ENCODE measurements at regions not wholly inside any gene's neighbourhood (a gene's known extent, or its start where the extent isn't known, plus 50 kb on each side); places are given as distances from the start of the nearest gene placed in this dataset.

DNA sequence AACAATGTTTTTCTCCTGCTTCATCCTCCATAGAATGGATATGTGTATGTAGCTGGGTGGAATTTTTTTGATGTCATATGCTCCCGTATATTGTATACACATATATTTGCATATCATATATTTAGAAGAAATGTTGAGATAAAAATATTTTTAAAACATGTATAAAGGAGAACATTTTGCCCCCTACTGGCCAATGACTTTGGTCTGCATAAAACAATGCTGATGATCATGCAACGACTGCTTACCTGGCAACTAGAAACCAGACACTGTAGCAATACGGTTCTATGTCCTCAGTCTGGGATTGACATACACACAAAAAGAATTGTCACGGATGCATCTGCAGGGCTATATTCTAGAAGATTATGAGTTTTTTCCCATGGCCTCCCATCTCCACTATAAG is 503.6 kb downstream of the ELAVL2 start:
- Histone ChIP-seq H3K9me3 (ENCODE audit: low read length) (no peaks in the 10 kb centered on the region), H3K36me3 (ENCODE audit: insufficient read depth, low read length) (no peaks in the 10 kb centered on the region), H3K4me2 (ENCODE audit: low read length) (no peak overlapping the region), H3F3A (ENCODE audit: insufficient read depth, low read length, poor library complexity, severe bottlenecking) (no peaks in the 10 kb centered on the region), H3K4me3 (ENCODE audit: low read length) (no peak overlapping the region), H3K27me3 (ENCODE audit: insufficient read depth, low read depth, low read length) (no peaks in the 10 kb centered on the region), H2AFZ (ENCODE audit: low read depth, low read length) (no peak overlapping the region), H3K9me2 (ENCODE audit: insufficient read depth, low read length) (no peaks in the 10 kb centered on the region), H3K79me2 (replicated peaks; ENCODE audit: insufficient read depth, low read length) (no peaks in the 10 kb centered on the region), H3K9ac (ENCODE audit: low read length) (no peak overlapping the region), H3K27ac (ENCODE audit: low read length) (no peak overlapping the region), H4K20me1 (ENCODE audit: insufficient read depth) (no peaks in the 10 kb centered on the region)
- TF ChIP-seq POLR2AphosphoS5 (IDR thresholded peaks at IDR 0.05) = no peak
- TF ChIP-seq EP300 (conservative IDR thresholded peaks at IDR 0.05; ENCODE audit: poor library complexity, severe bottlenecking) = no peak

- no peak for TF ChIP-seq EZH2 (IDR thresholded peaks at IDR 0.05; ENCODE audit: borderline replicate concordance, insufficient read depth, low read length, poor library complexity, severe bottlenecking)
- TF ChIP-seq, protein P1, sequence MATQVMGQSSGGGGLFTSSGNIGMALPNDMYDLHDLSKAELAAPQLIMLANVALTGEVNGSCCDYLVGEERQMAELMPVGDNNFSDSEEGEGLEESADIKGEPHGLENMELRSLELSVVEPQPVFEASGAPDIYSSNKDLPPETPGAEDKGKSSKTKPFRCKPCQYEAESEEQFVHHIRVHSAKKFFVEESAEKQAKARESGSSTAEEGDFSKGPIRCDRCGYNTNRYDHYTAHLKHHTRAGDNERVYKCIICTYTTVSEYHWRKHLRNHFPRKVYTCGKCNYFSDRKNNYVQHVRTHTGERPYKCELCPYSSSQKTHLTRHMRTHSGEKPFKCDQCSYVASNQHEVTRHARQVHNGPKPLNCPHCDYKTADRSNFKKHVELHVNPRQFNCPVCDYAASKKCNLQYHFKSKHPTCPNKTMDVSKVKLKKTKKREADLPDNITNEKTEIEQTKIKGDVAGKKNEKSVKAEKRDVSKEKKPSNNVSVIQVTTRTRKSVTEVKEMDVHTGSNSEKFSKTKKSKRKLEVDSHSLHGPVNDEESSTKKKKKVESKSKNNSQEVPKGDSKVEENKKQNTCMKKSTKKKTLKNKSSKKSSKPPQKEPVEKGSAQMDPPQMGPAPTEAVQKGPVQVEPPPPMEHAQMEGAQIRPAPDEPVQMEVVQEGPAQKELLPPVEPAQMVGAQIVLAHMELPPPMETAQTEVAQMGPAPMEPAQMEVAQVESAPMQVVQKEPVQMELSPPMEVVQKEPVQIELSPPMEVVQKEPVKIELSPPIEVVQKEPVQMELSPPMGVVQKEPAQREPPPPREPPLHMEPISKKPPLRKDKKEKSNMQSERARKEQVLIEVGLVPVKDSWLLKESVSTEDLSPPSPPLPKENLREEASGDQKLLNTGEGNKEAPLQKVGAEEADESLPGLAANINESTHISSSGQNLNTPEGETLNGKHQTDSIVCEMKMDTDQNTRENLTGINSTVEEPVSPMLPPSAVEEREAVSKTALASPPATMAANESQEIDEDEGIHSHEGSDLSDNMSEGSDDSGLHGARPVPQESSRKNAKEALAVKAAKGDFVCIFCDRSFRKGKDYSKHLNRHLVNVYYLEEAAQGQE (IDR thresholded peaks at IDR 0.05; ENCODE audit: borderline replicate concordance) = no peak
- no peak for TF ChIP-seq RAD21 (conservative IDR thresholded peaks at IDR 0.05)
- TF ChIP-seq, protein P2, sequence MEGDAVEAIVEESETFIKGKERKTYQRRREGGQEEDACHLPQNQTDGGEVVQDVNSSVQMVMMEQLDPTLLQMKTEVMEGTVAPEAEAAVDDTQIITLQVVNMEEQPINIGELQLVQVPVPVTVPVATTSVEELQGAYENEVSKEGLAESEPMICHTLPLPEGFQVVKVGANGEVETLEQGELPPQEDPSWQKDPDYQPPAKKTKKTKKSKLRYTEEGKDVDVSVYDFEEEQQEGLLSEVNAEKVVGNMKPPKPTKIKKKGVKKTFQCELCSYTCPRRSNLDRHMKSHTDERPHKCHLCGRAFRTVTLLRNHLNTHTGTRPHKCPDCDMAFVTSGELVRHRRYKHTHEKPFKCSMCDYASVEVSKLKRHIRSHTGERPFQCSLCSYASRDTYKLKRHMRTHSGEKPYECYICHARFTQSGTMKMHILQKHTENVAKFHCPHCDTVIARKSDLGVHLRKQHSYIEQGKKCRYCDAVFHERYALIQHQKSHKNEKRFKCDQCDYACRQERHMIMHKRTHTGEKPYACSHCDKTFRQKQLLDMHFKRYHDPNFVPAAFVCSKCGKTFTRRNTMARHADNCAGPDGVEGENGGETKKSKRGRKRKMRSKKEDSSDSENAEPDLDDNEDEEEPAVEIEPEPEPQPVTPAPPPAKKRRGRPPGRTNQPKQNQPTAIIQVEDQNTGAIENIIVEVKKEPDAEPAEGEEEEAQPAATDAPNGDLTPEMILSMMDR (IDR thresholded peaks at IDR 0.05; ENCODE audit: poor library complexity, severe bottlenecking) = no peak
- TF ChIP-seq TAF1 (IDR thresholded peaks at IDR 0.05; ENCODE audit: low read depth) = no peak
- TF ChIP-seq SMC3 (conservative IDR thresholded peaks at IDR 0.05; ENCODE audit: poor library complexity) = no peak
- no peak for TF ChIP-seq EP300 (conservative IDR thresholded peaks at IDR 0.05; ENCODE audit: poor library complexity, severe bottlenecking)
- no peak for TF ChIP-seq POLR2AphosphoS5 (IDR thresholded peaks at IDR 0.05)
- no peak for TF ChIP-seq MXI1 (conservative IDR thresholded peaks at IDR 0.05; ENCODE audit: poor library complexity, severe bottlenecking)
- H3K4me2 ChIP-seq (ENCODE audit: low read length) = no peak overlapping the region
- H3K9me3 ChIP-seq (ENCODE audit: low read length) = no peaks in the 10 kb centered on the region
- H3K27me3 ChIP-seq (ENCODE audit: insufficient read depth, low read depth, low read length) = no peaks in the 10 kb centered on the region
- no peaks in the 10 kb centered on the region for H3F3A ChIP-seq (ENCODE audit: insufficient read depth, low read length, poor library complexity, severe bottlenecking)
- no peaks in the 10 kb centered on the region for H4K20me1 ChIP-seq (ENCODE audit: insufficient read depth)
- no peak overlapping the region for H2AFZ ChIP-seq (ENCODE audit: low read depth, low read length)
- H3K36me3 ChIP-seq (ENCODE audit: insufficient read depth, low read length) = no peaks in the 10 kb centered on the region
- no peak overlapping the region for H3K4me3 ChIP-seq (ENCODE audit: low read length)
- no peaks in the 10 kb centered on the region for H3K9me2 ChIP-seq (ENCODE audit: insufficient read depth, low read length)
- no peaks in the 10 kb centered on the region for H3K79me2 ChIP-seq (replicated peaks; ENCODE audit: insufficient read depth, low read length)
- H3K27ac ChIP-seq (ENCODE audit: low read length) = no peak overlapping the region
- no peak overlapping the region for H3K9ac ChIP-seq (ENCODE audit: low read length)
Observed at GRCh38 chr9:23324511-23324910, 501.5 kb downstream of the ELAVL2 start.

- H3K4me2 ChIP-seq (ENCODE audit: low read length) = no peak overlapping the region
- H3F3A ChIP-seq (ENCODE audit: insufficient read depth, low read length, poor library complexity, severe bottlenecking) = no peaks in the 10 kb centered on the region
- no peak overlapping the region for H3K27ac ChIP-seq (ENCODE audit: low read length)
- TF ChIP-seq, protein P2 (IDR thresholded peaks at IDR 0.05; ENCODE audit: poor library complexity, severe bottlenecking) = no peak
- TF ChIP-seq, protein P1 (IDR thresholded peaks at IDR 0.05; ENCODE audit: borderline replicate concordance) = no peak
- TF ChIP-seq SMC3 (conservative IDR thresholded peaks at IDR 0.05; ENCODE audit: poor library complexity) (no peak), EP300 (conservative IDR thresholded peaks at IDR 0.05; ENCODE audit: poor library complexity, severe bottlenecking) (no peak), MXI1 (conservative IDR thresholded peaks at IDR 0.05; ENCODE audit: poor library complexity, severe bottlenecking) (no peak), POLR2AphosphoS5 (IDR thresholded peaks at IDR 0.05) (no peak), EZH2 (IDR thresholded peaks at IDR 0.05; ENCODE audit: borderline replicate concordance, insufficient read depth, low read length, poor library complexity, severe bottlenecking) (no peak), RAD21 (conservative IDR thresholded peaks at IDR 0.05) (no peak), TAF1 (IDR thresholded peaks at IDR 0.05; ENCODE audit: low read depth) (no peak)
- no peaks in the 10 kb centered on the region for H3K79me2 ChIP-seq (replicated peaks; ENCODE audit: insufficient read depth, low read length)
- no peak overlapping the region for H3K4me3 ChIP-seq (ENCODE audit: low read length)
- no peaks in the 10 kb centered on the region for H3K27me3 ChIP-seq (ENCODE audit: insufficient read depth, low read depth, low read length)
- H4K20me1 ChIP-seq (ENCODE audit: insufficient read depth) = no peaks in the 10 kb centered on the region
- no peak overlapping the region for H2AFZ ChIP-seq (ENCODE audit: low read depth, low read length)
- H3K9me3 ChIP-seq (ENCODE audit: low read length) = peaks cover 7% of the 10 kb centered on the region
- no peaks in the 10 kb centered on the region for H3K36me3 ChIP-seq (ENCODE audit: insufficient read depth, low read length)
- H3K9me2 ChIP-seq (ENCODE audit: insufficient read depth, low read length) = no peaks in the 10 kb centered on the region
- H3K9ac ChIP-seq (ENCODE audit: low read length) = no peak overlapping the region
Observed at GRCh38 chr9:23326597-23326996, 499.4 kb downstream of the ELAVL2 start.
